A549 (cell line): ENCODE measurements at regions not wholly inside any gene's neighbourhood (a gene's known extent, or its start where the extent isn't known, plus 50 kb on each side); places are given as distances from the start of the nearest gene placed in this dataset.

ENCODE experiments used
- CHD2 ChIP-seq: fragments of 150-350 bp; IDR thresholded peaks from 2 replicates; pipeline ENCODE4 v1.6.1; 2014; ENCODE audit warnings: low read length; ENCODE audit not compliant: partially characterized antibody
- CHD4 ChIP-seq: fragments of 200-600 bp; sonication (generic); IDR thresholded peaks from 2 replicates; pipeline ENCODE4 v1.6.1; 2016; ENCODE audit warnings: antibody characterized with exemption, mild to moderate bottlenecking, borderline replicate concordance
- CTCF ChIP-seq: fragments of >200 bp; sonication (Bioruptor Twin); formaldehyde crosslinking; IDR thresholded peaks from 3 replicates; pipeline ENCODE4 v1.5.1; 2016
- EP300 ChIP-seq, 2 experiments: fragments of >200 bp; sonication (Bioruptor Twin); formaldehyde crosslinking; IDR thresholded peaks; 2 replicates in 1 of 2; 3 replicates in 1 of 2; pipeline ENCODE4 v1.6.1; 2016 to 2017
- HOXB13 ChIP-seq: fragments of 250-450 bp; sonication (Bioruptor Pico); IDR thresholded peaks from 2 replicates; pipeline ENCODE4 v1.5.0; 2020; ENCODE audit warnings: low read depth, mild to moderate bottlenecking, moderate library complexity
- JUNB ChIP-seq: fragments of >200 bp; sonication (Bioruptor Twin); formaldehyde crosslinking; IDR thresholded peaks from 2 replicates; pipeline ENCODE4 v1.6.1; 2016
- KDM1A ChIP-seq: fragments of 200-600 bp; sonication (generic); IDR thresholded peaks from 2 replicates; pipeline ENCODE4 v1.6.1; 2016; ENCODE audit warnings: low read depth, mild to moderate bottlenecking
- MAFK ChIP-seq: fragments of 450-650 bp; IDR thresholded peaks from 2 replicates; pipeline ENCODE4 v1.6.1; 2014; ENCODE audit not compliant: partially characterized antibody
- MYC ChIP-seq: IDR thresholded peaks from 2 replicates; pipeline ENCODE4 v1.6.1; 2012; ENCODE audit warnings: mild to moderate bottlenecking, inconsistent platforms, low read length, improper control_type of control experiment, borderline replicate concordance
- PHF8 ChIP-seq: fragments of 200-600 bp; sonication (generic); IDR thresholded peaks from 2 replicates; pipeline ENCODE4 v1.6.1; 2016; ENCODE audit warnings: low read depth, mild to moderate bottlenecking, antibody characterized with exemption, moderate library complexity, borderline replicate concordance
- POLR2A ChIP-seq: IDR thresholded peaks from 2 replicates; pipeline ENCODE4 v1.6.1; 2012; ENCODE audit warnings: mild to moderate bottlenecking, low read length
- POLR2AphosphoS2 ChIP-seq: conservative IDR thresholded peaks from 2 replicates; pipeline ENCODE4 v1.6.1; 2012; ENCODE audit warnings: low read length, improper control_type of control experiment, inconsistent platforms
- TF ChIP-seq, protein P1 (sequence below): fragments of 450-650 bp; IDR thresholded peaks from 2 replicates; pipeline ENCODE4 v1.6.1; 2014; ENCODE audit warnings: antibody characterized with exemption

DNA sequence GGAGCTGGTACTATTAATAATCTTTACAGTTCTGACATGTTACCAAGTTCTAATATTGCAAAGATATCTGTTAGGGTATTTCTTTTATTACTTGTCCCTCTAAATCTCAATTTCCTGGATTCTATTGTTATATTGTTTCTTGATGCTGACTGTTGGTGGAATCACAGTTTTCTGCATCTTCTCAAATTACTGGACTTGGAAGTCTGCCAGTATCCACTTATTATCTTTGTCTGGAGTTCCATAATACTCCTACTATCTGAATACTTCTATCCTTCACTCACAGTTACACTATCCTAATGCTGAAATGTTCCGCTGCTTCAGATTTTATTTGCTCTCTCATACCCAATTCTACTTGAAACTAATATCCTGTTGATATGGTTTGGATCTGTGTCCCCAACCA, 1985.7 kb upstream of the PRR20A start:
- TF ChIP-seq POLR2A (no peak), MYC (no peak), CTCF (no peak), POLR2AphosphoS2 (no peak), HOXB13 (CRISPR knock-in tag) (no peak), CHD2 (no peak), KDM1A (no peak), PHF8 (no peak), CHD4 (no peak), EP300 (IDR thresholded peaks at IDR 0.05) (no peak), MAFK (no peak), JUNB (no peak)
- TF ChIP-seq, protein P1, sequence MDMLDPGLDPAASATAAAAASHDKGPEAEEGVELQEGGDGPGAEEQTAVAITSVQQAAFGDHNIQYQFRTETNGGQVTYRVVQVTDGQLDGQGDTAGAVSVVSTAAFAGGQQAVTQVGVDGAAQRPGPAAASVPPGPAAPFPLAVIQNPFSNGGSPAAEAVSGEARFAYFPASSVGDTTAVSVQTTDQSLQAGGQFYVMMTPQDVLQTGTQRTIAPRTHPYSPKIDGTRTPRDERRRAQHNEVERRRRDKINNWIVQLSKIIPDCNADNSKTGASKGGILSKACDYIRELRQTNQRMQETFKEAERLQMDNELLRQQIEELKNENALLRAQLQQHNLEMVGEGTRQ: no peak
